GM23248 (cell line): ENCODE measurements at regions not wholly inside any gene's neighbourhood (a gene's known extent, or its start where the extent isn't known, plus 50 kb on each side); places are given as distances from the start of the nearest gene placed in this dataset.

Experiments used
- DNase-seq: peaks from one replicate; pipeline ENCODE4 v3.0.0-alpha.2; 2015
- H2AFZ ChIP-seq: fragments of 200-600 bp; sonication (generic); 2 replicates; pipeline ENCODE4 v1.6.1; 2016; ENCODE audit warnings: antibody characterized with exemption
- H3F3A ChIP-seq: fragments of 200-600 bp; sonication (generic); 2 replicates; pipeline ENCODE4 v1.6.1; 2016; ENCODE audit warnings: mild to moderate bottlenecking, antibody characterized with exemption, mixed run types; ENCODE audit not compliant: insufficient read depth
- H3K27ac ChIP-seq: fragments of 200-600 bp; sonication (generic); 2 replicates; pipeline ENCODE4 v1.5.1; 2016; ENCODE audit warnings: mild to moderate bottlenecking
- H3K27me3 ChIP-seq: fragments of 200-600 bp; sonication (generic); replicated peaks from 2 replicates; pipeline ENCODE4 v1.6.1; 2016; ENCODE audit warnings: mild to moderate bottlenecking; ENCODE audit not compliant: insufficient read depth
- H3K36me3 ChIP-seq: fragments of 200-600 bp; sonication (generic); 2 replicates; pipeline ENCODE4 v1.6.1; 2016; ENCODE audit warnings: low read depth, mild to moderate bottlenecking
- H3K4me1 ChIP-seq: fragments of 200-600 bp; sonication (generic); 2 replicates; pipeline ENCODE4 v1.6.1; 2016; ENCODE audit warnings: mild to moderate bottlenecking; ENCODE audit not compliant: insufficient read depth
- H3K4me2 ChIP-seq: fragments of 200-600 bp; sonication (generic); one replicate; pipeline ENCODE4 v1.6.1; 2016; ENCODE audit warnings: mild to moderate bottlenecking; ENCODE audit not compliant: unreplicated experiment
- H3K4me3 ChIP-seq: fragments of 200-600 bp; sonication (generic); 2 replicates; pipeline ENCODE4 v1.5.1; 2016; ENCODE audit warnings: mild to moderate bottlenecking
- H3K79me2 ChIP-seq: fragments of 200-600 bp; sonication (generic); 2 replicates; pipeline ENCODE4 v1.6.1; 2016; ENCODE audit warnings: mild to moderate bottlenecking; ENCODE audit not compliant: insufficient read depth
- H3K9ac ChIP-seq: fragments of 200-600 bp; sonication (generic); 2 replicates; pipeline ENCODE4 v1.6.1; 2016; ENCODE audit warnings: mild to moderate bottlenecking
- H3K9me2 ChIP-seq: fragments of 200-600 bp; sonication (generic); 2 replicates; pipeline ENCODE4 v1.6.1; 2016; ENCODE audit warnings: mixed run types, mild to moderate bottlenecking, moderate library complexity; ENCODE audit not compliant: insufficient read depth
- H3K9me3 ChIP-seq: fragments of 200-600 bp; sonication (generic); one replicate; pipeline ENCODE4 v1.6.1; 2017; ENCODE audit warnings: low read depth
- H4K20me1 ChIP-seq: fragments of 200-600 bp; sonication (generic); 2 replicates; pipeline ENCODE4 v1.6.0; 2016; ENCODE audit not compliant: insufficient read depth
- EZH2 ChIP-seq: fragments of 200-600 bp; sonication (generic); IDR thresholded peaks from 2 replicates; pipeline ENCODE4 v1.6.1; 2018; ENCODE audit warnings: antibody characterized with exemption, mild to moderate bottlenecking; ENCODE audit not compliant: insufficient read depth, poor library complexity, severe bottlenecking
- EZH2phosphoT487 ChIP-seq: fragments of 200-600 bp; sonication (generic); IDR thresholded peaks from 2 replicates; pipeline ENCODE4 v1.6.1; 2018; ENCODE audit warnings: antibody characterized with exemption, moderate library complexity, mild to moderate bottlenecking, low read depth; ENCODE audit not compliant: insufficient read depth
- WGBS, 2 experiments: methylation state at CpG; one replicate each; pipeline ENCODE4 v1.1.6; 2015 to 2017; ENCODE audit warnings: low lambda C conversion rate in 2 of 2, low coverage in 1 of 2; ENCODE audit errors: missing lambda C conversion rate in 2 of 2; 5-methylcytosine and 5-hydroxymethylcytosine counted together
- in situ Hi-C: fragments of 300-500 bp; cut with MboI; formaldehyde crosslinking; loops from 2 replicates; pipeline ENCODE4 v1.15.0; 2020

DNA sequence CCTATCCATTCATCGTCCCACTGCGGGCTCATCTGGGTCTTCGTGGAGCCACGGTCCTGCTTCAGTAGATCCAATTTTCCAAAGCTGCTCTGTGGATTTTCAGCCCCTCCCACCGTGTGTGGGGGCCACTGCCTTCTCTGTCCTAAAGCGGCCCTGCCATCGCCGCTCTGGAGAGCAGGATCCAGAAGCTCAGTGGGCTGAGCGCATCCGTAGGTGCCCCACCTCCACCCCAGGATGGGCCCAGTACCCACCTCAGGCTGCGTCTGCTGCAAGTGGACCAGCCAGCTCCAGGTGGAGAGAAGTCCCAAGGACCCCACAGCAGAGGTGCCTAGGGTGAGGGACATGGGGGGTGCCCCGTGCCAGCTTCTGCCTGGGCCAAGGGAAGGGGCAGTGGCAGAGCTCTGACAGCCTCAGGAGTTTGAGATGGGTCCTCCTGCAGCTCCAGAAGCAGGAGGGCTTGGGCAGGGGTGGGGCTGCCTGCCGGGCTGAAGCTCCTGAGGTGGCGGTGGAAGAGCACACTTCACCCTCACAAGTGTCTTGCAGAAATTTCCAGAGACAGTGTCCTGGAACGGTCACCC lies 148.1 kb upstream of the C14orf180 start:
- Histone ChIP-seq H3K4me1 (no peaks in the 10 kb centered on the region), H3K9me2 (no peaks in the 10 kb centered on the region), H3K4me2 (no peak overlapping the region), H3K79me2 (no peaks in the 10 kb centered on the region), H4K20me1 (no peaks in the 10 kb centered on the region), H3K27ac (no peak overlapping the region), H3K4me3 (no peak overlapping the region), H3K9me3 (no peaks in the 10 kb centered on the region), H3F3A (no peaks in the 10 kb centered on the region), H2AFZ (no peak overlapping the region), H3K27me3 (no peaks in the 10 kb centered on the region), H3K9ac (no peak overlapping the region), H3K36me3 (no peaks in the 10 kb centered on the region)
- WGBS, 2 experiments: 46 to 49% methylated on average over 13 to 15 of the region's 15 CpGs
- no peak for DNase-seq
- in situ Hi-C loops: no loop called here
- TF ChIP-seq EZH2phosphoT487 (no peak), EZH2 (no peak)

DNA sequence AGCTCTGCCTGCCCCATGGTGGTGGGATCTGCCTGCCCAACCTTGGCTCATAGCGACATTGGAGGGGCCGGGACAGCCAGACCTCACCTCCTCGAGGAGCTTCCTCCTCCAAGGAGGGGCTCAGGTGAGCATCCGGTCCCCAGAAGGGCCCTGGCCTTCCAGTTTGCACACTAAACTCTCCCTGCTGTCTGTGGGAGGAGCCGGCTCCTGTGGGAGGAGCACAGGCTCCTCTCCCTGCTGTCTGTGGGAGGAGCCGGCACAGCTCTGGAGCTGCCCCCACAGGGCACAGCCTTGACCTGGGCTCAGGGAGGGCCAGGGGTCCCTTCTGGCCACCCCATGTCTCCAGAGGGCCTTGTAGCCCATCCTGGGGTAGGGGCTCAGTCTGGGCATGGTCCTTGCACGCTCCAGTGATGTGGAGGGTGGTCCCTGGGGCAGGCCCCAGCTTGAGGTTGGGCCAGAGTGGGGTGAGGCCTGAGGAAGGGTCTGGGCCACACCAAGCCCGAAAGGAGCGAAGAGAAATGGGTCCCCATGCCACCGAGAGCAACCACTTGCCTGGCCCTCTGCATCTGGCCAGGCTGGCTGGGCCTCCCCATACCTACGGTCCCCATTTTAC lies 147.5 kb upstream of the C14orf180 start:
- no peaks in the 10 kb centered on the region for H3K9me2 ChIP-seq
- TF ChIP-seq EZH2phosphoT487: no peak
- TF ChIP-seq EZH2: no peak
- in situ Hi-C loops: no loop called here
- H3K27me3 ChIP-seq: no peaks in the 10 kb centered on the region
- no peak overlapping the region for H3K27ac ChIP-seq
- H3K4me2 ChIP-seq: no peak overlapping the region
- no peak for DNase-seq
- no peaks in the 10 kb centered on the region for H3K36me3 ChIP-seq
- H4K20me1 ChIP-seq: no peaks in the 10 kb centered on the region
- 32 to 35% methylated on average over 11 of the region's 11 CpGs for whole genome bisulfite sequencing, 2 experiments
- no peaks in the 10 kb centered on the region for H3K4me1 ChIP-seq
- no peak overlapping the region for H2AFZ ChIP-seq
- no peak overlapping the region for H3K4me3 ChIP-seq
- no peaks in the 10 kb centered on the region for H3K79me2 ChIP-seq
- no peaks in the 10 kb centered on the region for H3F3A ChIP-seq
- H3K9ac ChIP-seq: no peak overlapping the region
- no peaks in the 10 kb centered on the region for H3K9me3 ChIP-seq

DNA sequence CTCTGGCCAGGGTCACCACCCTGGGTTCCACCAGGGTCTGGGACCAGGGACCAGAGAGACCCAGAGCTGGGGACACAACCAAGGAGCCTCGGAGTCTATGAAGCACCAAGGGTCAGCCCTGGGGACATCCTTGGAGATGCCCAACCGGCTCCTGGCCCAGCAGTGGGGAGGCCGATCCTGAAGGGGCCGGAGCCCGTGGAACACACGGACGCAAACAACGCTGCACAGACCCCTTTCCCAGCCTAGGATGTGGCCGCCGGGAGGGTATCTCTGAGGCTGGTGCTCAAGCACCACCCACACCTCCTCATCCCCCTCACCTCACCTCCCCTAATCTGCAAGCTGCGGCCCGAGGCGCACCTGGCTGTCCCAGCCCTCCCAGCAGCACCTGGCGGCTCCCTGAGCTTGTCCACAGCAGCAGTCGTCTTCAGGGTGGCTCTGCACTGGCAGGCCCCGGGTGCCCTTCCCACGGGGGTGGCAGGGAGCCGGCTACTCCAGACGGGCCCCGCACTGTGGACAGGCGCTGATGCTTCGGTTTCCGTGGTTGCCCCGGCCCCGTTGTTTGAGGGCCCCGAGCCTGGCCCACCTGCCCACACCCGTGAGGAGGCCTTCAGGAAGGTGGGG lies 146.8 kb upstream of the C14orf180 start:
- in situ Hi-C loops: no loop called here

DNA sequence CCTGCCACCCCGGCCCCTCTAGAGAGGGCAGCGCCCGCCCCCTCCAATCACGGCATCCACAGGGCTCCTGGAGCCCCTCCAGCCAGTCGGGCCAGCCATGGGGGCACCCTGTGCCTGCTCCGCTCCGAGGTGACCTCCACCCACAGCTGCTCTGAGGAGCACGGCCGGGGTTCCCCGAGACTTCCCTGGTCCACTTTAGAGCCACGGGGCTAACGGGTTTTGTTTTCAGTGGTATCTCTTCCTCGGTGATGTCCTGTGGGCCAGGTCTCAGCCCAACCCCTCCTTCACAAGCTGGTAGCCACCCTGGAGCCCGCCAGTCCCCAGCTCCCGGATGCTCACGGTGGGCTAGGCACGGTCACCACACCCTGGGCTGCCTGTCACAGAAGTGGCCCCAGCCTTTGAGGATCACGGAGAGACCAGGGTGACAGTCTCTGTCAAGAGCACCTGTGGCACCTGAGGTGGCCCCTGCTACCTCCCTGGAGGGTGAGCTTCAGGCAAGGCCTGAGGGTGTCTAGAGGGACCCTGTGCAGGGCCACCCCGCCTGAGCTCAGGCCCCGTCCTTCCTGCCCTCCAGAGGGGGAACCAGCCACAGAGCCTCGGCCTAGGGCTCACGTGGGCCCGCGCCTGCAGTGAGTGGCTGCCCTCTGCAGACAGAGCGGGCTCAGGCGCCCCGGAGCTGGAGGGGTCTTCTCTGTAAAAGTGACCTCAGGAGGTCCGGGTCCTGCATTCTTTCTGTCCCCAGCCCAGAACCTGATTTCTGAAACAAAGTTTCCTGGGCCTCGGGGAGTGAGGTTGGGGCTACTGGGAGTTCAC lies 146.0 kb upstream of the C14orf180 start:
- H3K79me2 ChIP-seq: no peaks in the 10 kb centered on the region

More for the DNA sequence above, 146.8 kb upstream of the C14orf180 start:
- Histone ChIP-seq H3K4me2 (no peak overlapping the region), H3K4me1 (no peaks in the 10 kb centered on the region), H3K79me2 (no peaks in the 10 kb centered on the region), H3K9ac (no peak overlapping the region), H3K9me2 (no peaks in the 10 kb centered on the region), H3K27me3 (no peaks in the 10 kb centered on the region), H3K9me3 (no peaks in the 10 kb centered on the region), H3K27ac (no peak overlapping the region), H4K20me1 (no peaks in the 10 kb centered on the region), H3F3A (no peaks in the 10 kb centered on the region), H3K4me3 (no peak overlapping the region), H3K36me3 (no peaks in the 10 kb centered on the region), H2AFZ (no peak overlapping the region)
- TF ChIP-seq EZH2 (no peak), EZH2phosphoT487 (no peak)
- 53 to 57% methylated on average over 27 of the region's 27 CpGs for WGBS, 2 experiments
- no peak for DNase-seq

More for the DNA sequence above, 146.0 kb upstream of the C14orf180 start:
- Histone ChIP-seq H3K4me1 (no peaks in the 10 kb centered on the region), H3F3A (no peaks in the 10 kb centered on the region), H2AFZ (no peak overlapping the region), H3K4me3 (no peak overlapping the region), H4K20me1 (no peaks in the 10 kb centered on the region), H3K4me2 (no peak overlapping the region), H3K9ac (no peak overlapping the region), H3K36me3 (no peaks in the 10 kb centered on the region), H3K27ac (no peak overlapping the region), H3K9me3 (no peaks in the 10 kb centered on the region), H3K27me3 (no peaks in the 10 kb centered on the region), H3K9me2 (no peaks in the 10 kb centered on the region)
- in situ Hi-C loops: no loop called here
- 35 to 39% methylated on average over 28 to 29 of the region's 29 CpGs for WGBS, 2 experiments
- TF ChIP-seq EZH2phosphoT487 (no peak), EZH2 (no peak)
- no peak for DNase-seq
